Left ventricle myocardium inferior (tissue), 1 donor: ENCODE measurements at regions not wholly inside any gene's neighbourhood (a gene's known extent, or its start where the extent isn't known, plus 50 kb on each side); places are given as distances from the start of the nearest gene placed in this dataset.

Experiments used
- DNase-seq: peaks from one replicate; pipeline ENCODE4 v3.0.0-alpha.2; 2020
- H3K27ac ChIP-seq: fragments of 200-600 bp; replicated peaks from 2 replicates; pipeline ENCODE4 v1.8.0; 2021
- H3K27me3 ChIP-seq: fragments of 200-600 bp; 2 replicates; pipeline ENCODE4 v1.8.0; 2021; ENCODE audit warnings: low read depth
- H3K36me3 ChIP-seq: fragments of 200-600 bp; 2 replicates; pipeline ENCODE4 v1.8.0; 2021
- H3K4me1 ChIP-seq: fragments of 200-600 bp; 2 replicates; pipeline ENCODE4 v1.8.0; 2021
- H3K4me3 ChIP-seq: fragments of 200-600 bp; 2 replicates; pipeline ENCODE4 v1.8.0; 2021; ENCODE audit warnings: mild to moderate bottlenecking, moderate library complexity
- H3K9me3 ChIP-seq: fragments of 200-600 bp; replicated peaks from 2 replicates; pipeline ENCODE4 v1.8.0; 2021
- CTCF ChIP-seq: fragments of 200-600 bp; IDR thresholded peaks from 2 replicates; pipeline ENCODE4 v1.8.0; 2021; ENCODE audit warnings: antibody characterized with exemption, mild to moderate bottlenecking, borderline replicate concordance
- intact Hi-C: fragments of 100-400 bp; cut with micrococcal nuclease; formaldehyde crosslinking; loops from one replicate; pipeline ENCODE4 v1.11.0; 2022
- donor health status: DM: no; HTN: yes; CAD: no; lungs with severe emphysema.

- Histone ChIP-seq H3K36me3 (no peaks in the 10 kb centered on the region), H3K27ac (no peak overlapping the region), H3K9me3 (peaks cover 18% of the 10 kb centered on the region), H3K27me3 (no peaks in the 10 kb centered on the region), H3K4me3 (no peak overlapping the region), H3K4me1 (no peaks in the 10 kb centered on the region)
- intact Hi-C loops: no loop called here
- TF ChIP-seq CTCF: no peak
- no peak for DNase-seq
These were observed 258.2 kb upstream of the FAT3 start for GRCh38 chr11:91966368-91966767.

- Histone ChIP-seq H3K9me3 (peaks cover 68% of the 10 kb centered on the region), H3K27me3 (no peaks in the 10 kb centered on the region), H3K27ac (no peak overlapping the region), H3K36me3 (no peaks in the 10 kb centered on the region), H3K4me1 (no peaks in the 10 kb centered on the region), H3K4me3 (no peak overlapping the region)
- intact Hi-C loops: no loop called here
- no peak for DNase-seq
- no peak for TF ChIP-seq CTCF
These were observed 263.8 kb upstream of the FAT3 start for GRCh38 chr11:91960770-91961169.

- no peaks in the 10 kb centered on the region for H3K36me3 ChIP-seq
- H3K27me3 ChIP-seq: no peaks in the 10 kb centered on the region
- DNase-seq: no peak
- peaks cover 68% of the 10 kb centered on the region for H3K9me3 ChIP-seq
- intact Hi-C loops: no loop called here
- H3K27ac ChIP-seq: no peak overlapping the region
- no peak overlapping the region for H3K4me3 ChIP-seq
- no peak for TF ChIP-seq CTCF
- no peaks in the 10 kb centered on the region for H3K4me1 ChIP-seq
These were observed 265.2 kb upstream of the FAT3 start for GRCh38 chr11:91959411-91959810.

- DNase-seq: no peak
- H3K27me3 ChIP-seq: no peaks in the 10 kb centered on the region
- H3K4me1 ChIP-seq: no peaks in the 10 kb centered on the region
- H3K4me3 ChIP-seq: no peak overlapping the region
- H3K9me3 ChIP-seq: peaks cover 53% of the 10 kb centered on the region
- intact Hi-C loops: no loop called here
- no peak for TF ChIP-seq CTCF
- H3K36me3 ChIP-seq: no peaks in the 10 kb centered on the region
- no peak overlapping the region for H3K27ac ChIP-seq
These were observed 267.9 kb upstream of the FAT3 start for GRCh38 chr11:91956711-91957110.

GRCh38 chr11:91955206-91955605 lies 269.4 kb upstream of the FAT3 start:
- DNase-seq: no peak
- H3K27ac ChIP-seq: no peak overlapping the region
- no peaks in the 10 kb centered on the region for H3K36me3 ChIP-seq
- H3K9me3 ChIP-seq: peaks cover 38% of the 10 kb centered on the region
- TF ChIP-seq CTCF: no peak
- no peak overlapping the region for H3K4me3 ChIP-seq
- H3K27me3 ChIP-seq: no peaks in the 10 kb centered on the region
- no peaks in the 10 kb centered on the region for H3K4me1 ChIP-seq
- intact Hi-C loops: no loop called here

GRCh38 chr11:91952056-91952455 lies 272.6 kb upstream of the FAT3 start:
- Histone ChIP-seq H3K27me3 (no peaks in the 10 kb centered on the region), H3K27ac (no peak overlapping the region), H3K9me3 (peaks cover 6% of the 10 kb centered on the region), H3K4me3 (no peak overlapping the region), H3K4me1 (peaks cover 10% of the 10 kb centered on the region), H3K36me3 (no peaks in the 10 kb centered on the region)
- TF ChIP-seq CTCF: no peak
- intact Hi-C loops: no loop called here
- DNase-seq: no peak
